AG20443 (cell line): ENCODE measurements at regions not wholly inside any gene's neighbourhood (a gene's known extent, or its start where the extent isn't known, plus 50 kb on each side); places are given as distances from the start of the nearest gene placed in this dataset.
"Not testable (repeated sequence)": the region's sequence is repeated elsewhere in the genome, so short reads cannot be mapped to it uniquely, and the experiment has no call there.

Source experiments
- DNase-seq: peaks from one replicate; pipeline ENCODE4 v3.0.0; 2012; ENCODE audit warnings: low spot score, mixed read lengths

- DNase-seq, result no peak
Measured at GRCh38 chr5:119895066-119895465, 265.7 kb downstream of the FAM170A start.

- no peak for DNase-seq
Measured at GRCh38 chr5:119896826-119897536, 267.6 kb downstream of the FAM170A start.

GRCh38 chr5:119897537-119898370 is 268.4 kb downstream of the FAM170A start:
- no peak for DNase-seq

- DNase-seq, result no peak
Measured at GRCh38 chr5:119899981-119900380, 270.6 kb downstream of the FAM170A start.

- DNase-seq, result no peak
Measured at GRCh38 chr5:119902593-119902992, 273.2 kb downstream of the FAM170A start.

- DNase-seq, result no peak
Measured at GRCh38 chr5:119913425-119913824, 284.1 kb downstream of the FAM170A start.

- no peak for DNase-seq
Measured at GRCh38 chr5:119919279-119919678, 289.9 kb downstream of the FAM170A start.

- no peak for DNase-seq
Measured at GRCh38 chr5:119926301-119926700, 296.9 kb downstream of the FAM170A start.

- no peak for DNase-seq
Measured at GRCh38 chr5:119928974-119929373, 299.6 kb downstream of the FAM170A start.

- no peak for DNase-seq
Measured at GRCh38 chr5:119930490-119930889, 301.1 kb downstream of the FAM170A start.

- no peak for DNase-seq
Measured at GRCh38 chr5:119943148-119943547, 313.8 kb downstream of the FAM170A start.

GRCh38 chr5:119945691-119946090 is 316.3 kb downstream of the FAM170A start:
- DNase-seq, result no peak

GRCh38 chr5:119948162-119948561 is 318.8 kb downstream of the FAM170A start:
- DNase-seq, result no peak

- DNase-seq, result no peak
Measured at GRCh38 chr5:119949426-119949999, 320.2 kb downstream of the FAM170A start.

- no peak for DNase-seq
Measured at GRCh38 chr5:119951330-119951934, 322.1 kb downstream of the FAM170A start.

- DNase-seq, result no peak
Measured at GRCh38 chr5:119953474-119953873, 324.1 kb downstream of the FAM170A start.

- DNase-seq, result no peak
Measured at GRCh38 chr5:119954106-119954505, 324.7 kb downstream of the FAM170A start.

- no peak for DNase-seq
Measured at GRCh38 chr5:119961993-119962392, 332.6 kb downstream of the FAM170A start.

GRCh38 chr5:119966028-119966427 is 336.7 kb downstream of the FAM170A start:
- peak; percentile 30 for DNase-seq

- no peak for DNase-seq
Measured at GRCh38 chr5:119968690-119969089, 339.3 kb downstream of the FAM170A start.

- DNase-seq, result not testable (repeated sequence)
Measured at GRCh38 chr5:119987077-119987476, 357.7 kb downstream of the FAM170A start.

- DNase-seq, result no peak
Measured at GRCh38 chr5:119991625-119992024, 362.3 kb downstream of the FAM170A start.

- DNase-seq, result no peak
Measured at GRCh38 chr5:119996128-119996527, 366.8 kb downstream of the FAM170A start.
